ENCODE measurements at regions not wholly inside any gene's neighbourhood (a gene's known extent, or its start where the extent isn't known, plus 50 kb on each side); places are given as distances from the start of the nearest gene placed in this dataset.

DNA sequence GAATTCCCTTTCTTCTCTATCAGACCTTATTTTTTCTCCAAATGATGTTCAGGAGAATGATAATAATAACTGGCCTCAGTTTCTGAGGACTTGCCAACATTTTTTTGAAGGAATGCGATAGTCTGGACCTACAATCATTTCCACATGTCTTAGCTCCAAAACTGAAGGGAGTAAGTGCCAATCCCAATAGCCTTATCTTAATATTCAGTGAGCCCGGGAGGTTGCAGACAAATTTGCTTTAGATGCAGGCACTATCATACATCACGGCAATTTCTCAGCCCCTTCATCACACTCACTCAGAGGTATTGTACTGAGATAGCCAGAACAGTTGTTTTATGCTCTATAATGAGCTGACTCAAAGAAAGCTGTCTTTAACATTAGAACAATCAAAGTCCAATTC is 796.9 kb downstream of the ADGRL2 start:
- Histone ChIP-seq H3K4me1 (no peaks in the 10 kb centered on the region), H3K27ac (no peak overlapping the region), H3K9me3 (no peaks in the 10 kb centered on the region), H3K4me3 (no peak overlapping the region), H3K27me3 (no peaks in the 10 kb centered on the region), H3K36me3 (no peaks in the 10 kb centered on the region)
- DNase-seq: no peak
- TF ChIP-seq POLR2A (IDR thresholded peaks at IDR 0.05): no peak
- TF ChIP-seq, protein P1, sequence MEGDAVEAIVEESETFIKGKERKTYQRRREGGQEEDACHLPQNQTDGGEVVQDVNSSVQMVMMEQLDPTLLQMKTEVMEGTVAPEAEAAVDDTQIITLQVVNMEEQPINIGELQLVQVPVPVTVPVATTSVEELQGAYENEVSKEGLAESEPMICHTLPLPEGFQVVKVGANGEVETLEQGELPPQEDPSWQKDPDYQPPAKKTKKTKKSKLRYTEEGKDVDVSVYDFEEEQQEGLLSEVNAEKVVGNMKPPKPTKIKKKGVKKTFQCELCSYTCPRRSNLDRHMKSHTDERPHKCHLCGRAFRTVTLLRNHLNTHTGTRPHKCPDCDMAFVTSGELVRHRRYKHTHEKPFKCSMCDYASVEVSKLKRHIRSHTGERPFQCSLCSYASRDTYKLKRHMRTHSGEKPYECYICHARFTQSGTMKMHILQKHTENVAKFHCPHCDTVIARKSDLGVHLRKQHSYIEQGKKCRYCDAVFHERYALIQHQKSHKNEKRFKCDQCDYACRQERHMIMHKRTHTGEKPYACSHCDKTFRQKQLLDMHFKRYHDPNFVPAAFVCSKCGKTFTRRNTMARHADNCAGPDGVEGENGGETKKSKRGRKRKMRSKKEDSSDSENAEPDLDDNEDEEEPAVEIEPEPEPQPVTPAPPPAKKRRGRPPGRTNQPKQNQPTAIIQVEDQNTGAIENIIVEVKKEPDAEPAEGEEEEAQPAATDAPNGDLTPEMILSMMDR (IDR thresholded peaks at IDR 0.05): no peak
- 50 to 71% methylated on average over 3 of the region's 3 CpGs for WGBS, 2 donors
- intact Hi-C loops (cut with DNase I): loop anchor here (5.0 kb wide), 1 partner anchor 50 kb away; no protein-coding TSS in a partner anchor

DNA sequence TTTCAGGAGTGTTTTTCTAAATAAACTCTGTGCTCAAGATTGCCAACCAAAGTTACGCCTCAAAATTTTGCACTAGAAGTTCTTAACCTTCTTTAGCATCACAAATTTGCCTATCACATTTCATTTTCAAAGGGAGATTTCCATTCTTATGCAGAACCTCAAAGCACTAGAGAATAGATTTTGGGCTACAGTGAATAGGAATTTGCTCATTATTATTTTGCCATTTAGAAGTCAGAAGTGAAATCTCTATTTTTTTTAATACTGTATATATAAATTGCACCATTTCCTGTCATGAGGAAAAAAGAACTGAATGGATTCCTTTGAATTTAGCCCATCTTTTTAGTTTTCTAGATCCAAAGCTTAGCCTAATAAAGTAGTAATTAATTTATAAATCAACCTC is 796.4 kb downstream of the ADGRL2 start:
- intact Hi-C loops (cut with DNase I): loop anchor here (5.0 kb wide), 1 partner anchor 50 kb away; no protein-coding TSS in a partner anchor
- Histone ChIP-seq H3K36me3 (no peaks in the 10 kb centered on the region), H3K27me3 (no peaks in the 10 kb centered on the region), H3K9me3 (no peaks in the 10 kb centered on the region), H3K4me3 (no peak overlapping the region), H3K27ac (no peak overlapping the region), H3K4me1 (no peaks in the 10 kb centered on the region)
- TF ChIP-seq, protein P1 (IDR thresholded peaks at IDR 0.05): no peak
- TF ChIP-seq POLR2A (IDR thresholded peaks at IDR 0.05): no peak
- WGBS, 2 donors: 87 to 94% methylated on average over 1 of the region's 1 CpG
- DNase-seq: no peak

DNA sequence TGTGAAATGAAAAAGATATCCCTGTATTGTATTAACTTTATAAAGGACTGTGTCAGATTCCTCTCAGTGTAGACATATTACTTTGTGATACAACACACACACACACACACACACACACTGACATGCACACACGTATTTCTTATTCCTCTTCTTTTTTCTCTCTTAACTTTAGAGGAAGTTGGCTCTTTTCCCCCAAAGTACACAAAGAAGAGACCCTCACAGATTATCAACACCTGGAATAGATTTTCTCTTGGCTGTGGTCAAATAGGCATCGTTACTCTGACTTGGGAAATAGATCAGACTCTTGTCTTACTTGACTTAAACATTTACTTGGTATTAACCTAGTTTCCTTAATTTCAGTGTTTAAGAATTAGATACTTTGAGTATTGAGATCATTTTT is 792.8 kb downstream of the ADGRL2 start:
- H3K9me3 ChIP-seq: no peaks in the 10 kb centered on the region
- intact Hi-C loops (cut with DNase I): no loop called here
- TF ChIP-seq, protein P1 (IDR thresholded peaks at IDR 0.05): no peak
- no peak for TF ChIP-seq POLR2A (IDR thresholded peaks at IDR 0.05)
- WGBS, 2 donors: 55 to 59% methylated on average over 2 of the region's 2 CpGs
- H3K27ac ChIP-seq: no peak overlapping the region
- no peaks in the 10 kb centered on the region for H3K4me1 ChIP-seq
- H3K36me3 ChIP-seq: no peaks in the 10 kb centered on the region
- no peaks in the 10 kb centered on the region for H3K27me3 ChIP-seq
- no peak overlapping the region for H3K4me3 ChIP-seq
- no peak for DNase-seq

DNA sequence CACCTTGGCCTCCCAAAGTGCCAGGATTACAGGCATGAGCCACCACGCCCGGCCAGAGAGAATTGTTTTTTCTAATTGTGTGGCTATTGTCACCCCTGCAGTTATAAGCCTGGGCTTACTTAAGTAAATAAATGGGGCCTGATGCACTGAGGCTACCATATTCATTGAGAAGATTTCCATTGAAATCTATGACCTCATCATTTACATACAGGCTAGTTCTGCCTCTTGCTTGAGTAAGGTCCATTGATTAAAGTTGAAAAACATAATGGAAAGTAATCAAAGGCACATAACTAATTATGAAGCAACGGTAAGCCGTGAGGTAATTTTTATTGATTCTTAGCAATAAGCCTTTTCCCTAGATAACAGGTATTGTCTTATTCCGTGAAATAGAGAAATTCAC is 788.9 kb downstream of the ADGRL2 start:
- DNase-seq: no peak
- intact Hi-C loops (cut with DNase I): no loop called here
- H3K4me1 ChIP-seq: no peaks in the 10 kb centered on the region
- 91 to 95% methylated on average over 5 of the region's 5 CpGs for WGBS, 2 donors
- no peaks in the 10 kb centered on the region for H3K9me3 ChIP-seq
- H3K36me3 ChIP-seq: no peaks in the 10 kb centered on the region
- H3K27ac ChIP-seq: no peak overlapping the region
- no peak overlapping the region for H3K4me3 ChIP-seq
- TF ChIP-seq POLR2A (IDR thresholded peaks at IDR 0.05): no peak
- TF ChIP-seq, protein P1 (IDR thresholded peaks at IDR 0.05): no peak
- no peaks in the 10 kb centered on the region for H3K27me3 ChIP-seq

DNA sequence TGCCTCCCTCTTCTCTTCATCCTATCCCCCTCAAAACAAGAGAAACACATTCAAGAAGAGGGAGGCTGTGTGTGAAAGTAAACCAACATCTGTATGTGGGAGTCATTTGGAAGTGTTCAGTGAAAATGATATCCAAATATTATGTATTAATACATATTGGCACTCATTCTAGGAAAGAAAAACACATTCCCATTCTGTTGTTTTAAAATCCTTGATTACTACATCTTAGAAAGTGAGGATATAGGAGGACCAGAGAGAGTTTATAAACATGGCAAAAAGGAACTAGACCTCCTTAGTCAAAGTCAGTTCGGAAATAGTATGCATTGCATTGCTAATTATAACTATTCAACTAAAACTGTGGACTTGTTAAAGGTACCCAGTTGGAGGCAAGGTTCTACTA is 786.6 kb downstream of the ADGRL2 start:
- no peak overlapping the region for H3K4me3 ChIP-seq
- no peak for DNase-seq
- 67% methylated on average over 1 of the region's 1 CpG for WGBS, 2 donors
- H3K9me3 ChIP-seq: no peaks in the 10 kb centered on the region
- H3K27me3 ChIP-seq: no peaks in the 10 kb centered on the region
- intact Hi-C loops (cut with DNase I): no loop called here
- TF ChIP-seq, protein P1 (IDR thresholded peaks at IDR 0.05): no peak
- TF ChIP-seq POLR2A (IDR thresholded peaks at IDR 0.05): no peak
- no peak overlapping the region for H3K27ac ChIP-seq
- H3K4me1 ChIP-seq: no peaks in the 10 kb centered on the region
- no peaks in the 10 kb centered on the region for H3K36me3 ChIP-seq
